HEK293 (cell line): ENCODE measurements at regions not wholly inside any gene's neighbourhood (a gene's known extent, or its start where the extent isn't known, plus 50 kb on each side); places are given as distances from the start of the nearest gene placed in this dataset.

ENCODE experiments used
- CTCF ChIA-PET: fragments of 350-600 bp; formaldehyde crosslinking; extraction: SDS; loops from one replicate; lab custom pipeline; 2021; ENCODE audit warnings: antibody characterized with exemption; lab: Yijun Ruan, JAX
- POLR2A ChIA-PET: fragments of 300-600 bp; formaldehyde crosslinking; extraction: SDS; loops from one replicate; lab custom pipeline; 2020; ENCODE audit warnings: antibody characterized with exemption, inconsistent platforms; lab: Yijun Ruan, JAX
- H3K27ac ChIP-seq: fragments of 200-500 bp; sonication (Bioruptor generic); 2 replicates; pipeline ENCODE4 v1.5.1; 2014; ENCODE audit warnings: low read depth, low read length, control low read depth, inconsistent platforms; ENCODE audit errors: extremely low read depth
- H3K36me3 ChIP-seq, 2 experiments: fragments of 200-500 bp in 1 of 2; sonication (Bioruptor generic) in 1 of 2; 1 replicate in 1 of 2; 2 replicates in 1 of 2; pipeline ENCODE4 v1.5.1; 2014 to 2017; ENCODE audit warnings: inconsistent platforms in 2 of 2, low read length in 2 of 2; ENCODE audit not compliant: control insufficient read depth in 2 of 2, insufficient read depth in 1 of 2
- H3K4me1 ChIP-seq: fragments of 200-500 bp; sonication (Bioruptor generic); 2 replicates; pipeline ENCODE4 v1.5.1; 2014; ENCODE audit warnings: mild to moderate bottlenecking, low read length, inconsistent platforms; ENCODE audit not compliant: control insufficient read depth, insufficient read depth
- H3K4me3 ChIP-seq: 2 replicates; pipeline ENCODE4 v1.5.1; 2011; ENCODE audit warnings: low read depth, mild to moderate bottlenecking, control low read depth, low read length, moderate library complexity
- H3K9me3 ChIP-seq: fragments of 200-500 bp; sonication (Bioruptor generic); 2 replicates; pipeline ENCODE4 v1.5.1; 2014; ENCODE audit warnings: low read depth, low read length, inconsistent platforms; ENCODE audit not compliant: control insufficient read depth, insufficient read depth
- BCL11A ChIP-seq: fragments of 450-650 bp; formaldehyde crosslinking; IDR thresholded peaks from 2 replicates; pipeline ENCODE4 v1.5.1; 2016; ENCODE audit warnings: low read depth, missing biosample characterization, missing genetic modification characterization
- EGR2 ChIP-seq: fragments of 450-650 bp; formaldehyde crosslinking; IDR thresholded peaks from 2 replicates; pipeline ENCODE4 v1.5.1; 2016; ENCODE audit warnings: low read depth, missing biosample characterization, missing genetic modification characterization
- OSR2 ChIP-seq: fragments of 450-650 bp; formaldehyde crosslinking; IDR thresholded peaks from 2 replicates; pipeline ENCODE4 v1.5.1; 2016; ENCODE audit warnings: missing biosample characterization, missing genetic modification characterization
- ZBTB17 ChIP-seq: fragments of 450-650 bp; formaldehyde crosslinking; IDR thresholded peaks from 2 replicates; pipeline ENCODE4 v1.5.1; 2016; ENCODE audit warnings: missing biosample characterization, missing genetic modification characterization
- ZBTB8A ChIP-seq: fragments of 450-650 bp; formaldehyde crosslinking; IDR thresholded peaks from 2 replicates; pipeline ENCODE4 v1.5.1; 2016; ENCODE audit warnings: missing biosample characterization, missing genetic modification characterization
- ZFP69B ChIP-seq: fragments of 450-650 bp; formaldehyde crosslinking; IDR thresholded peaks from 2 replicates; pipeline ENCODE4 v1.5.1; 2016; ENCODE audit warnings: missing biosample characterization, missing genetic modification characterization
- ZNF473 ChIP-seq: fragments of 450-650 bp; formaldehyde crosslinking; IDR thresholded peaks from 2 replicates; pipeline ENCODE4 v1.5.1; 2017; ENCODE audit warnings: missing biosample characterization, missing genetic modification characterization
- ZNF624 ChIP-seq: fragments of 450-650 bp; formaldehyde crosslinking; IDR thresholded peaks from 2 replicates; pipeline ENCODE4 v1.5.1; 2017; ENCODE audit warnings: missing biosample characterization, missing genetic modification characterization
- ZNF837 ChIP-seq: fragments of 450-650 bp; formaldehyde crosslinking; IDR thresholded peaks from 2 replicates; pipeline ENCODE4 v1.5.1; 2016; ENCODE audit warnings: missing biosample characterization, missing genetic modification characterization
- TF ChIP-seq, protein P1 (sequence below): fragments of 450-650 bp; formaldehyde crosslinking; IDR thresholded peaks from 2 replicates; pipeline ENCODE4 v1.5.1; 2016; ENCODE audit warnings: missing biosample characterization, missing genetic modification characterization
- TF ChIP-seq, protein P2 (sequence below): fragments of 450-650 bp; formaldehyde crosslinking; IDR thresholded peaks from 2 replicates; pipeline ENCODE4 v1.5.1; 2016; ENCODE audit warnings: missing biosample characterization, missing genetic modification characterization
- TF ChIP-seq, protein P3 (sequence below): fragments of 450-650 bp; formaldehyde crosslinking; IDR thresholded peaks from 2 replicates; pipeline ENCODE4 v1.5.1; 2016; ENCODE audit warnings: missing biosample characterization, missing genetic modification characterization

DNA sequence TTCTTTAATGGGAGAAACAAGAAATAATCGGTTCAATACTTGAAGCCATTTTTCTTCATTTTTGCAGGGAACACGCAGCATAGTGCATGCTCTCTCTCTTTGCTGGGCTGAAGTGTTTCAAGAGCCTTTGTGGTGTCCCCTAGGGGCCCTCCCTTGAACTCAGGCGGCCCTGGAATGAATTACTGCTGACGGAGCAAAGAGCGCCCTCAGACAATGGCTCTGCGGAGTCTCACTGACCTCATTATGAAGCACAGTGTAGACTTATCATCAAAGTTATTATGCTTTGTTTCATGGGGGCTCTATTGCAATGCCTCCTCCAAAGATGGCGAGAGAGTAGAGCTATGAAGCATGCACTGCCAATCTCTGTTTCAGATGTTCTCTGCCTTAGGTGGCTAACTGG is 64.8 kb upstream of the ADCY2 start:
- no peak for TF ChIP-seq ZBTB17
- TF ChIP-seq ZNF473 (tag by site-specific recombination): no peak
- no peak for TF ChIP-seq EGR2
- TF ChIP-seq, protein P1, sequence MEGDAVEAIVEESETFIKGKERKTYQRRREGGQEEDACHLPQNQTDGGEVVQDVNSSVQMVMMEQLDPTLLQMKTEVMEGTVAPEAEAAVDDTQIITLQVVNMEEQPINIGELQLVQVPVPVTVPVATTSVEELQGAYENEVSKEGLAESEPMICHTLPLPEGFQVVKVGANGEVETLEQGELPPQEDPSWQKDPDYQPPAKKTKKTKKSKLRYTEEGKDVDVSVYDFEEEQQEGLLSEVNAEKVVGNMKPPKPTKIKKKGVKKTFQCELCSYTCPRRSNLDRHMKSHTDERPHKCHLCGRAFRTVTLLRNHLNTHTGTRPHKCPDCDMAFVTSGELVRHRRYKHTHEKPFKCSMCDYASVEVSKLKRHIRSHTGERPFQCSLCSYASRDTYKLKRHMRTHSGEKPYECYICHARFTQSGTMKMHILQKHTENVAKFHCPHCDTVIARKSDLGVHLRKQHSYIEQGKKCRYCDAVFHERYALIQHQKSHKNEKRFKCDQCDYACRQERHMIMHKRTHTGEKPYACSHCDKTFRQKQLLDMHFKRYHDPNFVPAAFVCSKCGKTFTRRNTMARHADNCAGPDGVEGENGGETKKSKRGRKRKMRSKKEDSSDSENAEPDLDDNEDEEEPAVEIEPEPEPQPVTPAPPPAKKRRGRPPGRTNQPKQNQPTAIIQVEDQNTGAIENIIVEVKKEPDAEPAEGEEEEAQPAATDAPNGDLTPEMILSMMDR: no peak
- TF ChIP-seq, protein P2, sequence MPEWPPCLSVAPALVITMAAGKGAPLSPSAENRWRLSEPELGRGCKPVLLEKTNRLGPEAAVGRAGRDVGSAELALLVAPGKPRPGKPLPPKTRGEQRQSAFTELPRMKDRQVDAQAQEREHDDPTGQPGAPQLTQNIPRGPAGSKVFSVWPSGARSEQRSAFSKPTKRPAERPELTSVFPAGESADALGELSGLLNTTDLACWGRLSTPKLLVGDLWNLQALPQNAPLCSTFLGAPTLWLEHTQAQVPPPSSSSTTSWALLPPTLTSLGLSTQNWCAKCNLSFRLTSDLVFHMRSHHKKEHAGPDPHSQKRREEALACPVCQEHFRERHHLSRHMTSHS (tag by site-specific recombination): no peak
- TF ChIP-seq ZNF624 (tag by site-specific recombination): no peak
- TF ChIP-seq OSR2 (tag by site-specific recombination): no peak
- TF ChIP-seq ZFP69B (tag by site-specific recombination): no peak
- TF ChIP-seq ZNF837: no peak
- TF ChIP-seq, protein P3, sequence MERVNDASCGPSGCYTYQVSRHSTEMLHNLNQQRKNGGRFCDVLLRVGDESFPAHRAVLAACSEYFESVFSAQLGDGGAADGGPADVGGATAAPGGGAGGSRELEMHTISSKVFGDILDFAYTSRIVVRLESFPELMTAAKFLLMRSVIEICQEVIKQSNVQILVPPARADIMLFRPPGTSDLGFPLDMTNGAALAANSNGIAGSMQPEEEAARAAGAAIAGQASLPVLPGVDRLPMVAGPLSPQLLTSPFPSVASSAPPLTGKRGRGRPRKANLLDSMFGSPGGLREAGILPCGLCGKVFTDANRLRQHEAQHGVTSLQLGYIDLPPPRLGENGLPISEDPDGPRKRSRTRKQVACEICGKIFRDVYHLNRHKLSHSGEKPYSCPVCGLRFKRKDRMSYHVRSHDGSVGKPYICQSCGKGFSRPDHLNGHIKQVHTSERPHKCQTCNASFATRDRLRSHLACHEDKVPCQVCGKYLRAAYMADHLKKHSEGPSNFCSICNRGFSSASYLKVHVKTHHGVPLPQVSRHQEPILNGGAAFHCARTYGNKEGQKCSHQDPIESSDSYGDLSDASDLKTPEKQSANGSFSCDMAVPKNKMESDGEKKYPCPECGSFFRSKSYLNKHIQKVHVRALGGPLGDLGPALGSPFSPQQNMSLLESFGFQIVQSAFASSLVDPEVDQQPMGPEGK (tag by site-specific recombination): no peak
- TF ChIP-seq ZBTB8A (tag by site-specific recombination): no peak
- no peak for TF ChIP-seq BCL11A (tag by site-specific recombination)
- Histone ChIP-seq H3K27ac (no peak overlapping the region), H3K9me3 (no peaks in the 10 kb centered on the region), H3K4me3 (no peak overlapping the region), H3K36me3 (no peaks in the 10 kb centered on the region), H3K4me1 (no peaks in the 10 kb centered on the region)
- POLR2A ChIA-PET: no interaction called here
- CTCF ChIA-PET: no interaction called here
